ENCODE measurements at regions not wholly inside any gene's neighbourhood (a gene's known extent, or its start where the extent isn't known, plus 50 kb on each side); places are given as distances from the start of the nearest gene placed in this dataset.

DNA sequence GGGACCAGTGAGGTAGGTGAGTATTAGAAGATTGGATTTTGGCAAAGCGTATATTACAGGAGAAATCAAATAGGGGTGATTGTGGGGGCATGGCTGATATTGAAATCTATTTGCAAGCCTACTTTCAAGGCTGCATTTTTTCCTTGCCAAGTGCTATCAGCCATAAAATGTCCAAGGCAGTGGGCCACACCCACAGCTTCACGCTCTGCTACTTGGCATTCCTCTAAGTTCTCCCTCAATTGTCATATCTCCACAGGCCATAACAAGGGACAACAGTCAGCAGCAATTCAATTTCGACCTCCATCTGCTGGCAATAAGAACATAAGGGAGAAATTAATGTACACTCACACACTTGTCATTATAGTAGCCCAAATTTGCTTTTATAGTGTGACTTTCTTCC is 667.1 kb upstream of the PKN2 start:
- ATAC-seq (replicated peaks in 1 of 4) (no peak), DNase-seq (no peak)
- H3K9me3 ChIP-seq: no peaks in the 10 kb centered on the region
- WGBS (ENCODE audit: insufficient coverage): 100% methylated on average over 1 of the region's 3 CpGs
- H3K36me3 Mint-ChIP-seq: no peaks in the 10 kb centered on the region
- H3K27ac Mint-ChIP-seq: no peak overlapping the region
- no peaks in the 10 kb centered on the region for H3K36me3 ChIP-seq (ENCODE audit: control insufficient read depth in 2 of 2, extremely low read depth in 1 of 2, insufficient read depth in 1 of 2, low read length in 1 of 2)
- POLR2A ChIA-PET: no interaction called here
- peaks cover 2 to 11% of the 10 kb centered on the region in 2 donors for H3K27me3 Mint-ChIP-seq
- H3K27ac ChIP-seq (ENCODE audit: low read length): no peak overlapping the region
- CTCF ChIA-PET: no interaction called here
- peaks cover 0 to 3% of the 10 kb centered on the region in 2 experiments for H3K27me3 ChIP-seq (replicated peaks in 1 of 2; ENCODE audit: control insufficient read depth in 2 of 2, extremely low read depth in 1 of 2, insufficient read depth in 2 of 2, low read length in 1 of 2)
- no peaks in the 10 kb centered on the region for H3K4me1 ChIP-seq (ENCODE audit: control insufficient read depth in 1 of 2, extremely low read depth in 1 of 2, insufficient read depth in 2 of 2, low read length in 2 of 2)
- no peak overlapping the region for H3K4me3 Mint-ChIP-seq
- H3K9me3 Mint-ChIP-seq: no peaks in the 10 kb centered on the region
- H3K4me1 Mint-ChIP-seq: no peaks in the 10 kb centered on the region
- no peak overlapping the region for H3K4me3 ChIP-seq (ENCODE audit: control insufficient read depth in 1 of 2, extremely low read depth in 1 of 2, low read length in 1 of 2)

GRCh38 chr1:88021529-88021928 is 662.5 kb upstream of the PKN2 start:
- peaks cover 0 to 8% (median 2%) of the 10 kb centered on the region in 3 donors for H3K9me3 Mint-ChIP-seq
- Histone ChIP-seq H3K9me3 (no peaks in the 10 kb centered on the region), H3K4me3 (ENCODE audit: control insufficient read depth in 1 of 2, extremely low read depth in 1 of 2, low read length in 1 of 2) (no peak overlapping the region), H3K36me3 (ENCODE audit: control insufficient read depth in 2 of 2, extremely low read depth in 1 of 2, insufficient read depth in 1 of 2, low read length in 1 of 2) (no peaks in the 10 kb centered on the region), H3K4me1 (ENCODE audit: control insufficient read depth in 1 of 2, extremely low read depth in 1 of 2, insufficient read depth in 2 of 2, low read length in 2 of 2) (no peaks in the 10 kb centered on the region), H3K27me3 (replicated peaks in 1 of 2; ENCODE audit: control insufficient read depth in 2 of 2, extremely low read depth in 1 of 2, insufficient read depth in 2 of 2, low read length in 1 of 2) (peaks cover 0 to 3% of the 10 kb centered on the region in 2 experiments), H3K27ac (ENCODE audit: low read length) (no peak overlapping the region)
- no peaks in the 10 kb centered on the region for H3K36me3 Mint-ChIP-seq
- no peak for ATAC-seq (replicated peaks in 1 of 4)
- H3K4me3 Mint-ChIP-seq: no peak overlapping the region
- WGBS (ENCODE audit: insufficient coverage): no CpG with 5 or more reads among the region's 1 CpG
- no peak for DNase-seq
- no peak overlapping the region for H3K27ac Mint-ChIP-seq
- H3K4me1 Mint-ChIP-seq: no peaks in the 10 kb centered on the region
- ChIA-PET POLR2A (no interaction called here), CTCF (no interaction called here)
- peaks cover 5 to 18% of the 10 kb centered on the region in 2 donors for H3K27me3 Mint-ChIP-seq

GRCh38 chr1:88022516-88022915 is 661.6 kb upstream of the PKN2 start:
- H3K9me3 Mint-ChIP-seq: peaks cover 0 to 8% (median 4%) of the 10 kb centered on the region in 3 donors
- Histone ChIP-seq H3K4me3 (ENCODE audit: control insufficient read depth in 1 of 2, extremely low read depth in 1 of 2, low read length in 1 of 2) (no peak overlapping the region), H3K4me1 (ENCODE audit: control insufficient read depth in 1 of 2, extremely low read depth in 1 of 2, insufficient read depth in 2 of 2, low read length in 2 of 2) (no peaks in the 10 kb centered on the region), H3K27me3 (replicated peaks in 1 of 2; ENCODE audit: control insufficient read depth in 2 of 2, extremely low read depth in 1 of 2, insufficient read depth in 2 of 2, low read length in 1 of 2) (peaks cover 0 to 3% of the 10 kb centered on the region in 2 experiments), H3K9me3 (no peaks in the 10 kb centered on the region), H3K36me3 (ENCODE audit: control insufficient read depth in 2 of 2, extremely low read depth in 1 of 2, insufficient read depth in 1 of 2, low read length in 1 of 2) (no peaks in the 10 kb centered on the region), H3K27ac (ENCODE audit: low read length) (no peak overlapping the region)
- DNase-seq: no peak
- ATAC-seq (replicated peaks in 1 of 4): no peak
- ChIA-PET CTCF (no interaction called here), POLR2A (no interaction called here)
- 37% methylated on average over 4 of the region's 4 CpGs for WGBS (ENCODE audit: insufficient coverage)
- H3K27ac Mint-ChIP-seq: no peak overlapping the region
- no peaks in the 10 kb centered on the region for H3K4me1 Mint-ChIP-seq
- no peaks in the 10 kb centered on the region for H3K36me3 Mint-ChIP-seq
- peaks cover 5 to 21% of the 10 kb centered on the region in 2 donors for H3K27me3 Mint-ChIP-seq
- H3K4me3 Mint-ChIP-seq: no peak overlapping the region

DNA sequence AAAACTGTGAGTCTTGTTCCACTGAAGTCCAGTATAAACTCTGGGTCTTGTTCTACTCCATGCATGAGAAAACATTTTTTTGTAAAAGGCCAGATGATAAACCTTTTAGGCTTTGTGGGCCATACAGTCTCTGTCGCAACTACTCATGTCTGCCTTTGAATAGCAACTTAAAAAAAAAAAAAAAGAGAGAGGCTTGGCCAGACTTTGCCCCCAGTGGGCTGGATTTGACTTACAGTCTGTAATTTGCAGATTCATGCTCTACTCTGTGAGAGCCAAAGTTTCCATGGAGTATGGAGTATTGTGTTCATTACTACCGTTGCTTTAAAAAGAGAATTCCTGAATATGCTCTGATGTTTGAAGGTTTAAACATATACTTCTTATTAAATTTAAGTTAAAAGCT is 654.9 kb upstream of the PKN2 start:
- H3K9me3 Mint-ChIP-seq: peaks cover 0 to 5% (median 4%) of the 10 kb centered on the region in 3 donors
- H3K36me3 Mint-ChIP-seq: no peaks in the 10 kb centered on the region
- Histone ChIP-seq H3K4me3 (ENCODE audit: control insufficient read depth in 1 of 2, extremely low read depth in 1 of 2, low read length in 1 of 2) (no peak overlapping the region), H3K9me3 (no peaks in the 10 kb centered on the region), H3K27me3 (replicated peaks in 1 of 2; ENCODE audit: control insufficient read depth in 2 of 2, extremely low read depth in 1 of 2, insufficient read depth in 2 of 2, low read length in 1 of 2) (no peaks in the 10 kb centered on the region), H3K36me3 (ENCODE audit: control insufficient read depth in 2 of 2, extremely low read depth in 1 of 2, insufficient read depth in 1 of 2, low read length in 1 of 2) (no peaks in the 10 kb centered on the region), H3K27ac (ENCODE audit: low read length) (no peak overlapping the region), H3K4me1 (ENCODE audit: control insufficient read depth in 1 of 2, extremely low read depth in 1 of 2, insufficient read depth in 2 of 2, low read length in 2 of 2) (no peaks in the 10 kb centered on the region)
- H3K4me3 Mint-ChIP-seq: no peak overlapping the region
- ChIA-PET CTCF (no interaction called here), POLR2A (no interaction called here)
- no peak overlapping the region for H3K27ac Mint-ChIP-seq
- ATAC-seq (replicated peaks in 1 of 4): no peak
- peaks cover 15 to 39% of the 10 kb centered on the region in 2 donors for H3K27me3 Mint-ChIP-seq
- WGBS (ENCODE audit: insufficient coverage): 100% methylated on average over 1 of the region's 2 CpGs
- no peak for DNase-seq
- H3K4me1 Mint-ChIP-seq: no peaks in the 10 kb centered on the region

DNA sequence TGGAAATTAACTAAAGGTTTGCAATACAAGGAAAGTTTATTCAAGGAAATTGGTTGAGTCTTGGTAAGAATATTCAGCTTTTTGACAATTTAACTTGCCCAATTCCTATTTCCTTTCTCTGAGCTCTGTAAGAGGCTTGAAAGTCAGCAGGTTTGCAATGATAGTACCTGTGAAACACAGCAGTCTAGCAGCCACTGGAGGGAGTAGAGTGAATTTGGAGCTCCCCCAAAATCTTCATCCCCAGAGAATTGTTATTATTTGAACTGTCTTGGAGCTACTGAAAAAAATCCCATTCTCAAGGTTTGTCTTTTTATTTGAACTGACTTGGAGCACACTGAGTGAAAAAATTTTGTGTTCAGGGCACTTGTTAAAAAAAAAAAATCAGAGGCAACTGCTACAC is 654.2 kb upstream of the PKN2 start:
- no peak overlapping the region for H3K27ac Mint-ChIP-seq
- H3K36me3 Mint-ChIP-seq: no peaks in the 10 kb centered on the region
- H3K9me3 ChIP-seq: no peaks in the 10 kb centered on the region
- no peaks in the 10 kb centered on the region for H3K4me1 ChIP-seq (ENCODE audit: control insufficient read depth in 1 of 2, extremely low read depth in 1 of 2, insufficient read depth in 2 of 2, low read length in 2 of 2)
- H3K27me3 Mint-ChIP-seq: peaks cover 15 to 32% of the 10 kb centered on the region in 2 donors
- H3K27me3 ChIP-seq (replicated peaks in 1 of 2; ENCODE audit: control insufficient read depth in 2 of 2, extremely low read depth in 1 of 2, insufficient read depth in 2 of 2, low read length in 1 of 2): no peaks in the 10 kb centered on the region
- POLR2A ChIA-PET: no interaction called here
- H3K4me3 Mint-ChIP-seq: no peak overlapping the region
- no peaks in the 10 kb centered on the region for H3K4me1 Mint-ChIP-seq
- ATAC-seq (replicated peaks in 1 of 4) (no peak), DNase-seq (no peak)
- no peak overlapping the region for H3K27ac ChIP-seq (ENCODE audit: low read length)
- no peak overlapping the region for H3K4me3 ChIP-seq (ENCODE audit: control insufficient read depth in 1 of 2, extremely low read depth in 1 of 2, low read length in 1 of 2)
- H3K9me3 Mint-ChIP-seq: peaks cover 0 to 4% (median 0%) of the 10 kb centered on the region in 3 donors
- no peaks in the 10 kb centered on the region for H3K36me3 ChIP-seq (ENCODE audit: control insufficient read depth in 2 of 2, extremely low read depth in 1 of 2, insufficient read depth in 1 of 2, low read length in 1 of 2)
- CTCF ChIA-PET: no interaction called here

DNA sequence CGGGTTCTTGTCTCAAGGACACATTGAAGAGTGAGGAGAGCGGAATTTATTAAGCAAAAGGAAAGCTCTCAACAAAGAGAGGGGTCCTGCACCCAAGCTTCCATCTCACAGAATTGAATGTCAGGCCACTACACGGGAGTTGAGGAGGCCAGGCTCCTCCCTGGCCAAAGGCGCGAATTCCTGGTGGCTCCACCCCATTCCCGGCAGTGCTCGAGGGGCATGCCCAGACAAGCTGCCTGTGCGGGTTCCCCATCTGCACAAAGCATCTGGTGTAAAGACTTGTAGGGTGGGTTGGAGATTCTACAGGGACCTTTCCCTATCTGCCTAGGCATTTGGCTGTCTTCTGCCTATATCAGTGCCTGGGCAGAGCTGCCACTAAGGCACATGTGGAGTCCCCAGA is 648.5 kb upstream of the PKN2 start:
- CTCF ChIA-PET: no interaction called here
- WGBS (ENCODE audit: insufficient coverage): 90% methylated on average over 6 of the region's 8 CpGs

GRCh38 chr1:88036345-88037014 is 647.6 kb upstream of the PKN2 start:
- ATAC-seq (replicated peaks in 1 of 4) (no peak), DNase-seq (no peak)
- 68% methylated on average over 12 of the region's 12 CpGs for WGBS (ENCODE audit: insufficient coverage)
- Mint-ChIP-seq H3K4me3 (no peak overlapping the region), H3K27ac (no peak overlapping the region), H3K27me3 (no peaks in the 10 kb centered on the region), H3K9me3 (peaks cover 10 to 21% (median 12%) of the 10 kb centered on the region in 3 donors), H3K36me3 (no peaks in the 10 kb centered on the region), H3K4me1 (no peaks in the 10 kb centered on the region)
- Histone ChIP-seq H3K27me3 (replicated peaks in 1 of 2; ENCODE audit: control insufficient read depth in 2 of 2, extremely low read depth in 1 of 2, insufficient read depth in 2 of 2, low read length in 1 of 2) (peaks cover 0 to 4% of the 10 kb centered on the region in 2 experiments), H3K9me3 (no peaks in the 10 kb centered on the region), H3K36me3 (ENCODE audit: control insufficient read depth in 2 of 2, extremely low read depth in 1 of 2, insufficient read depth in 1 of 2, low read length in 1 of 2) (no peaks in the 10 kb centered on the region), H3K27ac (ENCODE audit: low read length) (no peak overlapping the region), H3K4me3 (ENCODE audit: control insufficient read depth in 1 of 2, extremely low read depth in 1 of 2, low read length in 1 of 2) (no peak overlapping the region), H3K4me1 (ENCODE audit: control insufficient read depth in 1 of 2, extremely low read depth in 1 of 2, insufficient read depth in 2 of 2, low read length in 2 of 2) (no peaks in the 10 kb centered on the region)
- CTCF ChIA-PET: no interaction called here
- POLR2A ChIA-PET: no interaction called here

More for the DNA sequence above, 648.5 kb upstream of the PKN2 start:
- ATAC-seq (replicated peaks in 1 of 4) (no peak), DNase-seq (no peak)
- Mint-ChIP-seq H3K36me3 (no peaks in the 10 kb centered on the region), H3K4me1 (no peaks in the 10 kb centered on the region), H3K27me3 (no peaks in the 10 kb centered on the region), H3K4me3 (no peak overlapping the region), H3K27ac (no peak overlapping the region), H3K9me3 (peaks cover 10 to 21% (median 12%) of the 10 kb centered on the region in 3 donors)
- Histone ChIP-seq H3K27me3 (replicated peaks in 1 of 2; ENCODE audit: control insufficient read depth in 2 of 2, extremely low read depth in 1 of 2, insufficient read depth in 2 of 2, low read length in 1 of 2) (peaks cover 0 to 4% of the 10 kb centered on the region in 2 experiments), H3K27ac (ENCODE audit: low read length) (no peak overlapping the region), H3K9me3 (no peaks in the 10 kb centered on the region), H3K36me3 (ENCODE audit: control insufficient read depth in 2 of 2, extremely low read depth in 1 of 2, insufficient read depth in 1 of 2, low read length in 1 of 2) (no peaks in the 10 kb centered on the region), H3K4me1 (ENCODE audit: control insufficient read depth in 1 of 2, extremely low read depth in 1 of 2, insufficient read depth in 2 of 2, low read length in 2 of 2) (no peaks in the 10 kb centered on the region), H3K4me3 (ENCODE audit: control insufficient read depth in 1 of 2, extremely low read depth in 1 of 2, low read length in 1 of 2) (no peak overlapping the region)
- POLR2A ChIA-PET: no interaction called here
